GM10248 (cell line): ENCODE measurements at regions not wholly inside any gene's neighbourhood (a gene's known extent, or its start where the extent isn't known, plus 50 kb on each side); places are given as distances from the start of the nearest gene placed in this dataset.

Experiments
- CTCF ChIA-PET: fragments of 300-600 bp; sonication (Branson Sonifier 250); formaldehyde crosslinking; extraction: SDS; loops from one replicate; lab custom pipeline; 2021; ENCODE audit warnings: antibody characterized with exemption; lab: Yijun Ruan, JAX
- POLR2A ChIA-PET: fragments of 350-650 bp; sonication (Branson Sonifier 250); formaldehyde crosslinking; extraction: SDS; loops from one replicate; lab custom pipeline; 2020; ENCODE audit warnings: antibody characterized with exemption; lab: Yijun Ruan, JAX
- DNase-seq: peaks from one replicate; pipeline ENCODE4 v3.0.0; 2012; ENCODE audit errors: extremely low spot score
- CTCF ChIP-seq: IDR thresholded peaks from 2 replicates; pipeline ENCODE4 v1.5.1; 2012; ENCODE audit warnings: mild to moderate bottlenecking, low read depth; ENCODE audit errors: extremely low read depth, missing control alignments, control extremely low read depth

- CTCF ChIA-PET = interaction anchor here (0.9 to 1.1 kb wide), 2 partner anchors 10 to 17 kb away, joined by 3 to 4 read pairs; no protein-coding TSS in a partner anchor
These were observed 98.1 kb upstream of the CXADR start for GRCh38 chr21:17414766-17415165.

GRCh38 chr21:17416139-17416538 is 96.7 kb upstream of the CXADR start:
- ChIA-PET POLR2A (no interaction called here), CTCF (no interaction called here)
- no peak for DNase-seq
- TF ChIP-seq CTCF = no peak

More at GRCh38 chr21:17414766-17415165, 98.1 kb upstream of the CXADR start:
- TF ChIP-seq CTCF = no peak
- POLR2A ChIA-PET = no interaction called here
- no peak for DNase-seq

GRCh38 chr21:17422931-17423330 is 89.9 kb upstream of the CXADR start:
- DNase-seq = no peak
- ChIA-PET POLR2A (no interaction called here), CTCF (interaction anchor here (0.9 kb wide), 1 partner anchor 10 kb away, joined by 3 read pairs; no protein-coding TSS in a partner anchor)
- no peak for TF ChIP-seq CTCF

- CTCF ChIA-PET = no interaction called here
- no peak for TF ChIP-seq CTCF
- DNase-seq = no peak
- POLR2A ChIA-PET = no interaction called here
These were observed 85.7 kb upstream of the CXADR start for GRCh38 chr21:17427157-17427556.

GRCh38 chr21:17427831-17428483 is 84.9 kb upstream of the CXADR start:
- no peak for DNase-seq
- POLR2A ChIA-PET = no interaction called here
- no peak for TF ChIP-seq CTCF
- CTCF ChIA-PET = no interaction called here

GRCh38 chr21:17428484-17428869 is 84.4 kb upstream of the CXADR start:
- ChIA-PET POLR2A (no interaction called here), CTCF (no interaction called here)
- DNase-seq = no peak
- TF ChIP-seq CTCF = no peak
